Lower lobe of right lung (tissue), 2 donors: ENCODE measurements at regions not wholly inside any gene's neighbourhood (a gene's known extent, or its start where the extent isn't known, plus 50 kb on each side); places are given as distances from the start of the nearest gene placed in this dataset.

Experiments used
- ATAC-seq, 2 donors: fragments of 200-7000 bp; cut with Tn5 transposase; one replicate each; pipeline ENCODE4 v1.9.1; 2020 to 2022; ENCODE audit warnings: mild to moderate bottlenecking in 2 of 2, moderate library complexity in 2 of 2
- DNase-seq: peaks from one replicate; pipeline ENCODE4 v3.0.0-alpha.2; 2020
- H3K27ac ChIP-seq: fragments of 200-600 bp; one replicate; pipeline ENCODE4 v1.8.0; 2022
- H3K27me3 ChIP-seq: fragments of 200-600 bp; one replicate; pipeline ENCODE4 v1.8.0; 2022; ENCODE audit warnings: low read depth
- H3K36me3 ChIP-seq: fragments of 200-600 bp; one replicate; pipeline ENCODE4 v1.8.0; 2022; ENCODE audit warnings: mild to moderate bottlenecking
- H3K4me1 ChIP-seq: fragments of 200-600 bp; one replicate; pipeline ENCODE4 v1.8.0; 2022
- H3K4me3 ChIP-seq: fragments of 200-600 bp; one replicate; pipeline ENCODE4 v1.8.0; 2022; ENCODE audit warnings: mild to moderate bottlenecking
- H3K9me3 ChIP-seq: fragments of 200-600 bp; one replicate; pipeline ENCODE4 v1.8.0; 2022
- intact Hi-C: fragments of 100-400 bp; cut with DNase I; formaldehyde crosslinking; loops from one replicate; pipeline ENCODE4 v1.11.0; 2022
- TF ChIP-seq, protein P1 (sequence below): fragments of 200-600 bp; IDR thresholded peaks from one replicate; pipeline ENCODE4 v1.8.0; 2022; ENCODE audit warnings: antibody characterized with exemption, mild to moderate bottlenecking
- donor health status: DM: no; HTN: yes; CAD: no; lungs with severe emphysema.

GRCh38 chr7:145862212-145862611 lies 254.4 kb upstream of the CNTNAP2 start:
- no peak for ATAC-seq
- intact Hi-C loops, result no loop called here
- TF ChIP-seq, protein P1, sequence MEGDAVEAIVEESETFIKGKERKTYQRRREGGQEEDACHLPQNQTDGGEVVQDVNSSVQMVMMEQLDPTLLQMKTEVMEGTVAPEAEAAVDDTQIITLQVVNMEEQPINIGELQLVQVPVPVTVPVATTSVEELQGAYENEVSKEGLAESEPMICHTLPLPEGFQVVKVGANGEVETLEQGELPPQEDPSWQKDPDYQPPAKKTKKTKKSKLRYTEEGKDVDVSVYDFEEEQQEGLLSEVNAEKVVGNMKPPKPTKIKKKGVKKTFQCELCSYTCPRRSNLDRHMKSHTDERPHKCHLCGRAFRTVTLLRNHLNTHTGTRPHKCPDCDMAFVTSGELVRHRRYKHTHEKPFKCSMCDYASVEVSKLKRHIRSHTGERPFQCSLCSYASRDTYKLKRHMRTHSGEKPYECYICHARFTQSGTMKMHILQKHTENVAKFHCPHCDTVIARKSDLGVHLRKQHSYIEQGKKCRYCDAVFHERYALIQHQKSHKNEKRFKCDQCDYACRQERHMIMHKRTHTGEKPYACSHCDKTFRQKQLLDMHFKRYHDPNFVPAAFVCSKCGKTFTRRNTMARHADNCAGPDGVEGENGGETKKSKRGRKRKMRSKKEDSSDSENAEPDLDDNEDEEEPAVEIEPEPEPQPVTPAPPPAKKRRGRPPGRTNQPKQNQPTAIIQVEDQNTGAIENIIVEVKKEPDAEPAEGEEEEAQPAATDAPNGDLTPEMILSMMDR, result no peak
- Histone ChIP-seq H3K4me1 (no peaks in the 10 kb centered on the region), H3K27ac (no peak overlapping the region), H3K36me3 (no peaks in the 10 kb centered on the region), H3K27me3 (no peaks in the 10 kb centered on the region), H3K9me3 (peaks cover 4% of the 10 kb centered on the region), H3K4me3 (no peak overlapping the region)
- DNase-seq, result no peak

DNA sequence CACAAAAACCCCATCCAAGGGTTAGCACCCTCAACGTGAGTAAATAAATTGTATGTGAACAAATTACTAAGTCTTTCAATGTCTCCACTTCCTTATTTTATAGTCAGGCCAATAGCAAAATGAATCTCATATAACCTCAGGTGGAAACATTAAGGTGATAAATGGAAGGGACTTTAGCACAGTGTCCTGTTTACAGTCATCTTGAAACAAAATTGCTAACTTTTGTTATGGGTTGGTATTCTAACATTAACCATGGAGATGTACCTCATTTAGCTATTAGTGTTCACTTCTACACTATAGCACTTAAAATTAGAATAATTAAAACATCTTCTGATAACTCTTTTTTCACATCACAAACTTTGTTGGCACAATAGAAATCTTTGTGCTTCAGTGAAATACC lies 255.8 kb upstream of the CNTNAP2 start:
- intact Hi-C loops, result no loop called here
- H3K4me3 ChIP-seq, result no peak overlapping the region
- H3K36me3 ChIP-seq, result no peaks in the 10 kb centered on the region
- no peak for DNase-seq
- no peaks in the 10 kb centered on the region for H3K9me3 ChIP-seq
- TF ChIP-seq, protein P1, result no peak
- H3K27ac ChIP-seq, result no peak overlapping the region
- no peaks in the 10 kb centered on the region for H3K27me3 ChIP-seq
- no peaks in the 10 kb centered on the region for H3K4me1 ChIP-seq
- no peak for ATAC-seq

DNA sequence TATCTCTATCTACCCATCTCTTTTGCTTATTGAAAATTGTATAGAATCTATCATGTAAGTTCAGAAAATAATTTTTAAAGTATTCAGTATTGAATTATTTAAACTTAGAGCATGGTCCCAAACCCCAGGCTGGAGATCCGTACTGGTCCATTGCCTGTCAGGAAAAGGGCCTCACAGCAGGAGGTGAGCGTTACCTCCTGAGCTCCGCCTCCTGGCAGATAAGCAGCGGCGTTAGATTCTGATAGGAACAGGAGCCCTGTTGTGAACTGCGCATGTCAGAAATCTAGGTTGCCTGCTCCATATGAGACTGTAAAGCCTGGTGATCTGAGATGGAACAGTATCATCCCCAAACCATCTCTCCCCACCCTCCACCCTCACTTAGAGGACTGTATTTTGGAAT lies 266.0 kb upstream of the CNTNAP2 start:
- no peak overlapping the region for H3K27ac ChIP-seq
- intact Hi-C loops, result no loop called here
- DNase-seq, result no peak
- no peaks in the 10 kb centered on the region for H3K36me3 ChIP-seq
- H3K4me3 ChIP-seq, result no peak overlapping the region
- H3K27me3 ChIP-seq, result no peaks in the 10 kb centered on the region
- H3K4me1 ChIP-seq, result no peaks in the 10 kb centered on the region
- no peaks in the 10 kb centered on the region for H3K9me3 ChIP-seq
- TF ChIP-seq, protein P1, result no peak
- no peak for ATAC-seq

GRCh38 chr7:145848691-145849090 lies 267.9 kb upstream of the CNTNAP2 start:
- TF ChIP-seq, protein P1, result peak; percentile 11
- Histone ChIP-seq H3K27me3 (no peaks in the 10 kb centered on the region), H3K36me3 (no peaks in the 10 kb centered on the region), H3K9me3 (no peaks in the 10 kb centered on the region), H3K27ac (no peak overlapping the region), H3K4me3 (no peak overlapping the region), H3K4me1 (no peaks in the 10 kb centered on the region)
- DNase-seq (no peak), ATAC-seq (no peak)
- intact Hi-C loops, result no loop called here

DNA sequence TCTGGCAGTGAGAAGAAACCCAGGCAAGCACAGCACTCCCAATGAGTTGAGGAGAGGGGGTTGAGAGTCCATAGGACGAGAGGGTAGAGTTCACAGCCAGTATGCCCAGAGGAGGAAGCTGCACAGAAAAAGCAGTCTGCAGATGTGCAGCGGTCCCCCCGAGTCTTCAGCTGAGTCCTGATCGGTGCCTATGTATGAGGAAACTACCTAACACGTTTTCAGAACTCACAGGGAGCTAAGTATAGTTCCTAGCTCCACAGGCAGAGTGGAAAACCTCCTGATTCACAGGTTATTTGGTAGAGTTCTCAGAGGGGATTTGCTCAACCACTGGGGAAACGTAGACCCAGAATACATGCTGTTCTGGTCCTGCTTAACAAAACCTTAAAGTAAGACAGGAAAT lies 271.3 kb upstream of the CNTNAP2 start:
- intact Hi-C loops, result no loop called here
- Histone ChIP-seq H3K36me3 (no peaks in the 10 kb centered on the region), H3K9me3 (no peaks in the 10 kb centered on the region), H3K27me3 (no peaks in the 10 kb centered on the region), H3K27ac (no peak overlapping the region), H3K4me3 (no peak overlapping the region), H3K4me1 (no peaks in the 10 kb centered on the region)
- ATAC-seq, result no peak
- DNase-seq, result no peak
- TF ChIP-seq, protein P1, result no peak

- Histone ChIP-seq H3K4me3 (no peak overlapping the region), H3K36me3 (no peaks in the 10 kb centered on the region), H3K9me3 (no peaks in the 10 kb centered on the region), H3K27me3 (no peaks in the 10 kb centered on the region), H3K4me1 (no peaks in the 10 kb centered on the region), H3K27ac (no peak overlapping the region)
- no peak for DNase-seq
- TF ChIP-seq, protein P1, result no peak
- intact Hi-C loops, result no loop called here
- ATAC-seq, result no peak
Observed at GRCh38 chr7:145839814-145840213, 276.8 kb upstream of the CNTNAP2 start.
